Uterus (tissue), 3 donors: ENCODE measurements at regions not wholly inside any gene's neighbourhood (a gene's known extent, or its start where the extent isn't known, plus 50 kb on each side); places are given as distances from the start of the nearest gene placed in this dataset.

Experiments used
- DNase-seq, 2 donors: peaks; one replicate each; pipeline ENCODE4 v3.0.0-alpha.2; 2019 to 2020
- H3K27ac ChIP-seq, 2 donors: fragments of 200-600 bp; sonication (generic); 1 replicate in 1 of 2; 2 replicates in 1 of 2; pipeline ENCODE4 v1.5.1; 2016 to 2018
- H3K27me3 ChIP-seq, 2 donors: fragments of 200-600 bp; sonication (generic); one replicate each; pipeline ENCODE4 v1.5.1; 2018 to 2019; ENCODE audit warnings: control low read depth in 1 of 2
- H3K36me3 ChIP-seq, 2 donors: fragments of 200-600 bp; sonication (generic); one replicate each; pipeline ENCODE4 v1.5.1; 2019; ENCODE audit warnings: control low read depth in 1 of 2
- H3K4me1 ChIP-seq, 2 donors: fragments of 200-600 bp; sonication (generic); one replicate each; pipeline ENCODE4 v1.5.1; 2018 to 2019; ENCODE audit warnings: control low read depth in 1 of 2
- H3K4me3 ChIP-seq, 2 donors: fragments of 200-600 bp; sonication (generic); 1 replicate in 1 of 2; 2 replicates in 1 of 2; pipeline ENCODE4 v1.5.1; 2018 to 2019; ENCODE audit warnings: mild to moderate bottlenecking in 1 of 2
- H3K9me3 ChIP-seq, 2 donors: fragments of 200-600 bp; sonication (generic); one replicate each; pipeline ENCODE4 v1.5.1; 2019; ENCODE audit warnings: control low read depth in 1 of 2
- POLR2A ChIP-seq, 2 donors: fragments of 450-650 bp; IDR thresholded peaks; one replicate each; pipeline ENCODE4 v1.6.1; 2016; ENCODE audit warnings: antibody characterized with exemption in 2 of 2, mild to moderate bottlenecking in 1 of 2, moderate library complexity in 1 of 2
- intact Hi-C: fragments of 100-400 bp; cut with DNase I; formaldehyde crosslinking; loops from one replicate; pipeline ENCODE4 v1.15.1; 2023; ENCODE audit warnings: low total_unique reads
- TF ChIP-seq, protein P1 (sequence below), 4 experiments: fragments of 200-600 bp in 2 of 4; fragments of 450-650 bp in 2 of 4; sonication (generic) in 2 of 4; IDR thresholded peaks; one replicate each; pipeline ENCODE4 v1.5.1; 2016 to 2019; ENCODE audit warnings: antibody characterized with exemption in 4 of 4, mild to moderate bottlenecking in 2 of 4, moderate library complexity in 1 of 4
- donor health status: DM: yes; HTN: yes; CAD: no.

DNA sequence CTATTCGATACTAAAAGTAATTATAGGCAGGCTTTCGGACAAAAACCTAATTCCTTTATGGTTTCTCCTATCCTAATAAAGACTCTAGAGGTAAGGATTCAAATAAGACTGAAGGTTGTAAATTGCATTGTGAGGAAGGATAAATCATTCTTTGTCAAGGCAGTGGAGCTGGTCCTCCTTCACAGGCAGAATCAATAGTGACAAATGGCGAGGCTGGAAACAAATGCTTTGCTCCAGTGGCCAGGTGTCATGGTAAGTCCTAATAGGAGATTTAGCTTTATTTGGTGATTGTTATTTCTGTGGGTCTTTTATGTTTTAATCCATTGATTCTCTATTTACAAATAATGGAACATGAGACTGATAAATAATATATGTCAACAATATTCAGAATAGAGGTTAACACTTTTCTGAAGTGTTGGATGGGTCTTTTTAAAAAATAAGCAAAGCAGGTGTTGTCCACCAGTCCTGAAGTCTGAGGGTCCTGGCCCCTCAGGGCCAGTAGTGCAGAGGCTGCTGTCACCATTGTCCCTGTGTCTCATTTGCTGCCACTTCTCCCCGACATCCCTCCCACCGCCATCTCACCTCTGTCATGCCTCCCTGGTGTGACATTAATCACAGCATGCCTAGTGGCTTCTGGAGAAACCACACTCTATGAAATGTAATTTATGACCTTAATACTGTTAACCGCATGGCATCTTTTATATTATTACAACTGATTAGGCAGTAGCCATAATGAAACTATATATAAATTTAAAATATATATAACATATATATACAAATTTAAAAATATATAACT is 120.9 kb upstream of the MAGI3 start:
- no peak overlapping the region for H3K4me3 ChIP-seq
- H3K9me3 ChIP-seq = no peaks in the 10 kb centered on the region
- no peak for DNase-seq
- intact Hi-C loops = no loop called here
- TF ChIP-seq, protein P1, sequence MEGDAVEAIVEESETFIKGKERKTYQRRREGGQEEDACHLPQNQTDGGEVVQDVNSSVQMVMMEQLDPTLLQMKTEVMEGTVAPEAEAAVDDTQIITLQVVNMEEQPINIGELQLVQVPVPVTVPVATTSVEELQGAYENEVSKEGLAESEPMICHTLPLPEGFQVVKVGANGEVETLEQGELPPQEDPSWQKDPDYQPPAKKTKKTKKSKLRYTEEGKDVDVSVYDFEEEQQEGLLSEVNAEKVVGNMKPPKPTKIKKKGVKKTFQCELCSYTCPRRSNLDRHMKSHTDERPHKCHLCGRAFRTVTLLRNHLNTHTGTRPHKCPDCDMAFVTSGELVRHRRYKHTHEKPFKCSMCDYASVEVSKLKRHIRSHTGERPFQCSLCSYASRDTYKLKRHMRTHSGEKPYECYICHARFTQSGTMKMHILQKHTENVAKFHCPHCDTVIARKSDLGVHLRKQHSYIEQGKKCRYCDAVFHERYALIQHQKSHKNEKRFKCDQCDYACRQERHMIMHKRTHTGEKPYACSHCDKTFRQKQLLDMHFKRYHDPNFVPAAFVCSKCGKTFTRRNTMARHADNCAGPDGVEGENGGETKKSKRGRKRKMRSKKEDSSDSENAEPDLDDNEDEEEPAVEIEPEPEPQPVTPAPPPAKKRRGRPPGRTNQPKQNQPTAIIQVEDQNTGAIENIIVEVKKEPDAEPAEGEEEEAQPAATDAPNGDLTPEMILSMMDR (IDR thresholded peaks at IDR 0.05) = no peak
- TF ChIP-seq POLR2A (IDR thresholded peaks at IDR 0.05) = no peak
- H3K27ac ChIP-seq = no peak overlapping the region
- no peaks in the 10 kb centered on the region for H3K36me3 ChIP-seq
- H3K4me1 ChIP-seq = no peaks in the 10 kb centered on the region
- no peaks in the 10 kb centered on the region for H3K27me3 ChIP-seq

DNA sequence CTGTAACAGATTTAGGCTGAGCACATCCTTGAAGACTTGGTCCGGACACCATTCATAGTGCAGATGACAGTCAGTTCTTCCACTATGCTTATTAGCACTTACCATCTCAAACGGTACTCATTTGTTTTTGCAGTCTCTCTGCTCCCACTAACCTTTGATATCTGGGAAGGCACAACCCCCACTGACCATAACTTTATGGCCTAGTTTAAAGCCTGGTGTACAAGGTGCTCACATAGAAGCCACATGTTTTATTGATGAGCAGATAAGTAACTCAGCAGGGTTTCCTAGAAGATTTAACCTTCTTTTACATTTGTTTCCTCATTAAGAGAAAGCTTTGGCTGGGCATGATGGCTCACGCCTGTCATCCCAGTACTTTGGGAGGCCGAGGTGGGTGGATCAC is 119.3 kb upstream of the MAGI3 start:
- H3K36me3 ChIP-seq = no peaks in the 10 kb centered on the region
- no peak overlapping the region for H3K27ac ChIP-seq
- no peaks in the 10 kb centered on the region for H3K27me3 ChIP-seq
- H3K9me3 ChIP-seq = no peaks in the 10 kb centered on the region
- DNase-seq = no peak
- no peaks in the 10 kb centered on the region for H3K4me1 ChIP-seq
- no peak overlapping the region for H3K4me3 ChIP-seq
- TF ChIP-seq POLR2A (IDR thresholded peaks at IDR 0.05) = no peak
- TF ChIP-seq, protein P1 (IDR thresholded peaks at IDR 0.05) = no peak
- intact Hi-C loops = no loop called here

DNA sequence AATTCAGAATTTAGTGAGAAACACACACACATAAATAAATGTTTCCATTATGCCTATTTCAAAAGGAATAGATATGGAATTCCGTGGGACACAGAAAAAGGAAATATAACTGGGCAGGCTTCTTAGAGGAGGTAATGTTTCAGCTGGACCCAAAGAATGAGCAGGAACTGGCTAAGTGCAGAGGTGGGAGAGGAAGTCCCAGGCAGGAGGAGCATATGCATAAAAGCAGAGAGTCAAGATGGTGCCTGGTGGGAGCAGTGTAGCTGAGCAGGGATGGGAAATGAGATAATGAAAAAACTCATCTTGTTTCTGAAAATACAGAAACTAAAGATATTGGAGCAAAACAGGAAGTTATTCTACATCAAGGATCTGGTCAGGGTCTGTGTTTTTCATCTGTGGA is 115.2 kb upstream of the MAGI3 start:
- Histone ChIP-seq H3K4me3 (no peak overlapping the region), H3K27me3 (no peaks in the 10 kb centered on the region), H3K27ac (no peak overlapping the region), H3K4me1 (no peaks in the 10 kb centered on the region), H3K9me3 (no peaks in the 10 kb centered on the region), H3K36me3 (no peaks in the 10 kb centered on the region)
- TF ChIP-seq, protein P1 (IDR thresholded peaks at IDR 0.05) = no peak
- TF ChIP-seq POLR2A (IDR thresholded peaks at IDR 0.05) = no peak
- intact Hi-C loops = no loop called here
- no peak for DNase-seq

DNA sequence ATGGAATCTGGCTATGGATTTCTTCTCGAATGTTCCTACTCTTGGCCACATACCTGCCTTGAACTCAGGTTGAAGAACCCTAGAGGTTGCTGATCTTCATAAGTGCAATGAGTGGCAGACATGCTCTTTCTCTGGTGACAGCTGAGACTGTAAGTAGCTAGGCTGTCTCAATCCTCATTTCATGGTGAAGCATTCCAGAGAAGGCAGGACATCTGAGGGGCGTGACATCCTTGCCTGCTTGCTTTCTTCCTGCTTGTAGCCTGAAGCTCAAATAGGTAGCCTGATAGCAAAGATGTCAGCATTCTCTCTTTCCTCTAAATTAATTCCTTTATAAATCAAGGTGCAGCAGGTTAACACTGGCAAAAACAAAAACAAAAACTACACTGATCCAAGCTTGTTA is 114.6 kb upstream of the MAGI3 start:
- intact Hi-C loops = no loop called here
- no peaks in the 10 kb centered on the region for H3K4me1 ChIP-seq
- DNase-seq = no peak
- no peaks in the 10 kb centered on the region for H3K36me3 ChIP-seq
- no peaks in the 10 kb centered on the region for H3K9me3 ChIP-seq
- H3K4me3 ChIP-seq = no peak overlapping the region
- H3K27ac ChIP-seq = no peak overlapping the region
- TF ChIP-seq, protein P1 (IDR thresholded peaks at IDR 0.05) = no peak
- TF ChIP-seq POLR2A (IDR thresholded peaks at IDR 0.05) = no peak
- H3K27me3 ChIP-seq = no peaks in the 10 kb centered on the region

DNA sequence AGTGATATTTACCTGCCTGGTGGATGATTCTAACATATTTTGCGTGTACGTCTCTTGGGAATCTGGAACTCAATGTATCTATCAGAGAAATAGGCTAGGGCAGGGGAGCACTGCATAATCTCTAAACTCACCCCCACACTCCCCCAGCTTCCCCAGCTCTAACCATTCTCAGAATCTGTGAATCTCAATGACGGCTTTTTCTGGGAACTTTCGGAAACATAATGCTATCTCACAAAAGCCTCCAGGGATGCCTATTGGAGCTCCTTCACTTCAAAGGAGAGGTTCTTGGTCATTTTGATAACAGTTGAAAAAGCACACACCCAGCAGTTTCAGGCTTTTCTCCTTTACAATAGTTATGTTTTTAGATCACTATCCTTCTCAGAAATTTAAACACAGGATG is 113.8 kb upstream of the MAGI3 start:
- no peak for DNase-seq
- no peaks in the 10 kb centered on the region for H3K36me3 ChIP-seq
- H3K4me1 ChIP-seq = no peaks in the 10 kb centered on the region
- no peak overlapping the region for H3K4me3 ChIP-seq
- intact Hi-C loops = no loop called here
- no peak for TF ChIP-seq POLR2A (IDR thresholded peaks at IDR 0.05)
- TF ChIP-seq, protein P1 (IDR thresholded peaks at IDR 0.05) = no peak
- H3K27me3 ChIP-seq = no peaks in the 10 kb centered on the region
- H3K27ac ChIP-seq = no peak overlapping the region
- no peaks in the 10 kb centered on the region for H3K9me3 ChIP-seq
